Prostate gland (tissue), 2 donors: ENCODE measurements at regions not wholly inside any gene's neighbourhood (a gene's known extent, or its start where the extent isn't known, plus 50 kb on each side); places are given as distances from the start of the nearest gene placed in this dataset.

Source experiments
- POLR2A ChIP-seq: fragments of 450-650 bp; IDR thresholded peaks from one replicate; pipeline ENCODE4 v1.6.1; 2016; ENCODE audit warnings: antibody characterized with exemption, mild to moderate bottlenecking
- TF ChIP-seq, protein P1 (sequence below), 4 experiments: fragments of 200-600 bp in 2 of 4; fragments of 450-650 bp in 2 of 4; sonication (generic) in 2 of 4; IDR thresholded peaks; 1 replicate in 3 of 4; 2 replicates in 1 of 4; pipeline ENCODE4 v1.5.1; 2016 to 2019; ENCODE audit warnings: antibody characterized with exemption in 4 of 4, mild to moderate bottlenecking in 2 of 4, moderate library complexity in 2 of 4

DNA sequence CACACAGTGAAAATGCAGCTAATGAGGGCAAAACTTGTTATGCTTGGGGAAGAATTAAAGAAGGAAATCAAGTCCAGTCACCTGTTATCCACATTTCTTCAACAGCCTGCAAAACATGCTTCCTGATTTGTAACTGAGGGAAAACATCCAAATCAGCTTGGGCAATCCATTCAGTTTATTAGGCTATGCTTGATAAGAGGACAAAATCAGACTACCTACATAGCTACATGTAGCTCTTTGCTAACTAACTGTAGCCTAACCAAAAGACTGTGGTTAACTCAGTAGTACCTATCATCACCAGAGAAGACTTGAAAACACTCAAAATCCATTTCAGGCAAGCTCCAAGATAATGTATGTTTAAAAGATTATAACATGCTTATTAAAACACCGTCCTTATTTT lies 436.4 kb downstream of the SHQ1 start:
- TF ChIP-seq, protein P1, sequence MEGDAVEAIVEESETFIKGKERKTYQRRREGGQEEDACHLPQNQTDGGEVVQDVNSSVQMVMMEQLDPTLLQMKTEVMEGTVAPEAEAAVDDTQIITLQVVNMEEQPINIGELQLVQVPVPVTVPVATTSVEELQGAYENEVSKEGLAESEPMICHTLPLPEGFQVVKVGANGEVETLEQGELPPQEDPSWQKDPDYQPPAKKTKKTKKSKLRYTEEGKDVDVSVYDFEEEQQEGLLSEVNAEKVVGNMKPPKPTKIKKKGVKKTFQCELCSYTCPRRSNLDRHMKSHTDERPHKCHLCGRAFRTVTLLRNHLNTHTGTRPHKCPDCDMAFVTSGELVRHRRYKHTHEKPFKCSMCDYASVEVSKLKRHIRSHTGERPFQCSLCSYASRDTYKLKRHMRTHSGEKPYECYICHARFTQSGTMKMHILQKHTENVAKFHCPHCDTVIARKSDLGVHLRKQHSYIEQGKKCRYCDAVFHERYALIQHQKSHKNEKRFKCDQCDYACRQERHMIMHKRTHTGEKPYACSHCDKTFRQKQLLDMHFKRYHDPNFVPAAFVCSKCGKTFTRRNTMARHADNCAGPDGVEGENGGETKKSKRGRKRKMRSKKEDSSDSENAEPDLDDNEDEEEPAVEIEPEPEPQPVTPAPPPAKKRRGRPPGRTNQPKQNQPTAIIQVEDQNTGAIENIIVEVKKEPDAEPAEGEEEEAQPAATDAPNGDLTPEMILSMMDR (IDR thresholded peaks at IDR 0.05): no peak
- no peak for TF ChIP-seq POLR2A
